ENCODE measurements at regions not wholly inside any gene's neighbourhood (a gene's known extent, or its start where the extent isn't known, plus 50 kb on each side); places are given as distances from the start of the nearest gene placed in this dataset.

- TF ChIP-seq CTCF (IDR thresholded peaks at IDR 0.05; ENCODE audit: insufficient read depth, low read length, poor library complexity, severe bottlenecking) (no peak), EZH2phosphoT487 (conservative IDR thresholded peaks at IDR 0.05; ENCODE audit: low read length) (no peak)
Measured at GRCh38 chr21:28858424-28858823, 134.3 kb downstream of the LTN1 start.
